Activated CD8-positive, alpha-beta memory T cell treated with anti-CD3 and anti-CD28 coated beads for 1 hour (primary cell): ENCODE measurements at regions not wholly inside any gene's neighbourhood (a gene's known extent, or its start where the extent isn't known, plus 50 kb on each side); places are given as distances from the start of the nearest gene placed in this dataset.

ENCODE experiments used
- DNase-seq, 2 donors: peaks; one replicate each; pipeline ENCODE4 v3.0.0-alpha.2; 2020; ENCODE audit warnings: low read depth in 1 of 2; ENCODE audit errors: extremely low read depth in 1 of 2

- no peak for DNase-seq
These were observed 58.3 kb upstream of the CFAP20DC start for GRCh38 chr3:59107856-59108815.

DNA sequence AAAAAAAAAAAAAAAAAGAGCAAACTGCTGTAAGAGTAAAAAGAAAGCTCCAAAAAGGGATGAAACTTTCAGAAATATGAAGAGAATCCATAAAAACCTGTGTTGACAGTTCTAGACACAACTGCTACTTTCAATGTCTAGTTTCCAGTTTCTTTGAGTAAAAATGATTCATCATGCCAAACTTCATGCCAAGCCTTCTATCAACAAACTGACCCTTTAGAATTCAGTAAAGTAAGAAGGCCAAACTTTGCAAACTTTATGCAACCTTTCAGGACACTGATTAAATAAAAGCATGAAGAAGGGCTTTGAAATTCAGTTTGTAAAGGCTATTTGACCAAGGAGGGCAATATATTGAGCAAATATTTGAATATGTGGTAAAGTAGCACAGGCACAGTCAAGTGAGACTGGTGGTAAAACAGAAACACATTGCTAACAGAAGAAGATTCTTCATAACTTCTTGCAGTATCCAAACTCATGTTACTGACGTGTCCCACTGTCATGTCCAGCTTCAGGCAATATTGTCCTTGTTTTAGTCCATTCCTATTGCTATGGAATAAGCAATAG is 56.3 kb upstream of the CFAP20DC start:
- no peak for DNase-seq

- DNase-seq = no peak
These were observed 53.7 kb upstream of the CFAP20DC start for GRCh38 chr3:59103552-59103951.

DNA sequence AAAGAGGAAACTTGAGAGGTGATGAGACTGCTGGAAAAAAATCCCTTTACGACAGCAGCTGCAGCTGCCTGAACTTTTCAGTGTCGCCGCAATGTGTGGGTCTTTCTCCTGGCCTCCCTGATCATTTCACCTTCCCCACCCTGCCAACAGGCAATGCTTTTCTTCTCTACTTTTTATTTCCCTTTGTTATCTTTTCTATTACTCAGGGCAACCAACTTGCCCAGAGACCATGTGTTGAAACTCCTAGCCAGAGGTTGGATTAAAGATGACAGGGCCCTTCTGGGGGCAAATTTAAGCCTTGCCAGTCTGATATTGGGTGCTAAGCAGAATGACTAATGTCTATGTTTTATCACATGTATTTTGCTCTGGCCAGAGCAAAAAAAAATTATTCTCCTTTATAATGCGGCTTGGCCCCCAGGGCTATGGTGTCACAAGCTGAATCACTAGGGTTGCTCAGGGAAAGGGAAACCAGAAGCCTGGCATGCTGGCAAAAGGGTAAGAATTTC is 51.5 kb upstream of the CFAP20DC start:
- no peak for DNase-seq
